ENCODE measurements at regions not wholly inside any gene's neighbourhood (a gene's known extent, or its start where the extent isn't known, plus 50 kb on each side); places are given as distances from the start of the nearest gene placed in this dataset.

- TF ChIP-seq CTCF (IDR thresholded peaks at IDR 0.05) (no peak), ZNF317 (CRISPR knock-in tag; IDR thresholded peaks at IDR 0.05; ENCODE audit: borderline replicate concordance, low read depth) (no peak), NFYB (CRISPR knock-in tag; conservative IDR thresholded peaks at IDR 0.05; ENCODE audit: low read depth) (no peak), FOXJ3 (CRISPR knock-in tag; IDR thresholded peaks at IDR 0.05; ENCODE audit: borderline replicate concordance) (no peak), SMAD3 (CRISPR knock-in tag; IDR thresholded peaks at IDR 0.05; ENCODE audit: borderline replicate concordance) (no peak), CREM (CRISPR knock-in tag; IDR thresholded peaks at IDR 0.05) (no peak), CREB1 (CRISPR knock-in tag; IDR thresholded peaks at IDR 0.05) (no peak), FOXP1 (CRISPR knock-in tag; IDR thresholded peaks at IDR 0.05; ENCODE audit: borderline replicate concordance) (no peak), ATF1 (CRISPR knock-in tag; IDR thresholded peaks at IDR 0.05) (no peak), ZNF263 (CRISPR knock-in tag; IDR thresholded peaks at IDR 0.05; ENCODE audit: low read depth) (no peak), MAX (CRISPR knock-in tag; IDR thresholded peaks at IDR 0.05) (no peak)
- TF ChIP-seq, protein P1, sequence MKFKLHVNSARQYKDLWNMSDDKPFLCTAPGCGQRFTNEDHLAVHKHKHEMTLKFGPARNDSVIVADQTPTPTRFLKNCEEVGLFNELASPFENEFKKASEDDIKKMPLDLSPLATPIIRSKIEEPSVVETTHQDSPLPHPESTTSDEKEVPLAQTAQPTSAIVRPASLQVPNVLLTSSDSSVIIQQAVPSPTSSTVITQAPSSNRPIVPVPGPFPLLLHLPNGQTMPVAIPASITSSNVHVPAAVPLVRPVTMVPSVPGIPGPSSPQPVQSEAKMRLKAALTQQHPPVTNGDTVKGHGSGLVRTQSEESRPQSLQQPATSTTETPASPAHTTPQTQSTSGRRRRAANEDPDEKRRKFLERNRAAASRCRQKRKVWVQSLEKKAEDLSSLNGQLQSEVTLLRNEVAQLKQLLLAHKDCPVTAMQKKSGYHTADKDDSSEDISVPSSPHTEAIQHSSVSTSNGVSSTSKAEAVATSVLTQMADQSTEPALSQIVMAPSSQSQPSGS (CRISPR knock-in tag; IDR thresholded peaks at IDR 0.05; ENCODE audit: borderline replicate concordance, low read depth) = no peak
- TF ChIP-seq, protein P2, sequence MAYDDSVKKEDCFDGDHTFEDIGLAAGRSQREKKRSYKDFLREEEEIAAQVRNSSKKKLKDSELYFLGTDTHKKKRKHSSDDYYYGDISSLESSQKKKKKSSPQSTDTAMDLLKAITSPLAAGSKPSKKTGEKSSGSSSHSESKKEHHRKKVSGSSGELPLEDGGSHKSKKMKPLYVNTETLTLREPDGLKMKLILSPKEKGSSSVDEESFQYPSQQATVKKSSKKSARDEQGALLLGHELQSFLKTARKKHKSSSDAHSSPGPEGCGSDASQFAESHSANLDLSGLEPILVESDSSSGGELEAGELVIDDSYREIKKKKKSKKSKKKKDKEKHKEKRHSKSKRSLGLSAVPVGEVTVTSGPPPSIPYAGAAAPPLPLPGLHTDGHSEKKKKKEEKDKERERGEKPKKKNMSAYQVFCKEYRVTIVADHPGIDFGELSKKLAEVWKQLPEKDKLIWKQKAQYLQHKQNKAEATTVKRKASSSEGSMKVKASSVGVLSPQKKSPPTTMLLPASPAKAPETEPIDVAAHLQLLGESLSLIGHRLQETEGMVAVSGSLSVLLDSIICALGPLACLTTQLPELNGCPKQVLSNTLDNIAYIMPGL (CRISPR knock-in tag; IDR thresholded peaks at IDR 0.05) = no peak
- TF ChIP-seq, protein P3, sequence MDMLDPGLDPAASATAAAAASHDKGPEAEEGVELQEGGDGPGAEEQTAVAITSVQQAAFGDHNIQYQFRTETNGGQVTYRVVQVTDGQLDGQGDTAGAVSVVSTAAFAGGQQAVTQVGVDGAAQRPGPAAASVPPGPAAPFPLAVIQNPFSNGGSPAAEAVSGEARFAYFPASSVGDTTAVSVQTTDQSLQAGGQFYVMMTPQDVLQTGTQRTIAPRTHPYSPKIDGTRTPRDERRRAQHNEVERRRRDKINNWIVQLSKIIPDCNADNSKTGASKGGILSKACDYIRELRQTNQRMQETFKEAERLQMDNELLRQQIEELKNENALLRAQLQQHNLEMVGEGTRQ (CRISPR knock-in tag; IDR thresholded peaks at IDR 0.05) = no peak
These were observed 404.8 kb downstream of the LNPK start for GRCh38 chr2:175597286-175597685.
